ENCODE measurements at regions not wholly inside any gene's neighbourhood (a gene's known extent, or its start where the extent isn't known, plus 50 kb on each side); places are given as distances from the start of the nearest gene placed in this dataset.
"Not testable (repeated sequence)": the region's sequence is repeated elsewhere in the genome, so short reads cannot be mapped to it uniquely, and the experiment has no call there.

GRCh38 chr3:86413645-86414044 is 577.3 kb downstream of the VGLL3 start:
- DNase-seq (no peak), ATAC-seq (no peak)
- H3K9me3 ChIP-seq: no peaks in the 10 kb centered on the region
- 13 to 21% (median 18%) methylated on average over 2 of the region's 2 CpGs for WGBS, 4 donors
- no peaks in the 10 kb centered on the region for H3K36me3 ChIP-seq
- no peaks in the 10 kb centered on the region for H3K27me3 ChIP-seq
- intact Hi-C loops (cut with DNase I): no loop called here
- H3K27ac ChIP-seq: no peak overlapping the region
- no peaks in the 10 kb centered on the region for H3K4me1 ChIP-seq
- TF ChIP-seq CTCF (IDR thresholded peaks at IDR 0.05) (no peak), POLR2A (IDR thresholded peaks at IDR 0.05) (no peak)
- H3K4me3 ChIP-seq: no peak overlapping the region

GRCh38 chr3:86410587-86410986 is 580.4 kb downstream of the VGLL3 start:
- no peaks in the 10 kb centered on the region for H3K27me3 ChIP-seq
- WGBS, 4 donors: 36 to 51% (median 49%) methylated on average over 2 of the region's 2 CpGs
- H3K4me3 ChIP-seq: no peak overlapping the region
- DNase-seq: no peak
- ATAC-seq: no peak
- TF ChIP-seq POLR2A (IDR thresholded peaks at IDR 0.05) (no peak), CTCF (IDR thresholded peaks at IDR 0.05) (no peak)
- H3K9me3 ChIP-seq: no peaks in the 10 kb centered on the region
- intact Hi-C loops (cut with DNase I): no loop called here
- no peak overlapping the region for H3K27ac ChIP-seq
- no peaks in the 10 kb centered on the region for H3K4me1 ChIP-seq
- H3K36me3 ChIP-seq: no peaks in the 10 kb centered on the region

- H3K9me3 ChIP-seq; H3K27me3 ChIP-seq; DNase-seq; H3K4me1 ChIP-seq; H3K27ac ChIP-seq; intact Hi-C loops (cut with DNase I); H3K36me3 ChIP-seq; H3K4me3 ChIP-seq; ATAC-seq: not testable (repeated sequence)
- 57 to 64% (median 59%) methylated on average over 5 of the region's 5 CpGs for WGBS, 4 donors
Measured at GRCh38 chr3:86389759-86390158, 601.2 kb downstream of the VGLL3 start.

GRCh38 chr3:86388820-86389219 is 602.1 kb downstream of the VGLL3 start:
- H3K4me3 ChIP-seq: no peak overlapping the region
- intact Hi-C loops (cut with DNase I): no loop called here
- 70 to 77% (median 72%) methylated on average over 4 of the region's 4 CpGs for whole genome bisulfite sequencing, 4 donors
- no peaks in the 10 kb centered on the region for H3K36me3 ChIP-seq
- H3K27me3 ChIP-seq: no peaks in the 10 kb centered on the region
- DNase-seq (no peak), ATAC-seq (no peak)
- no peaks in the 10 kb centered on the region for H3K9me3 ChIP-seq
- TF ChIP-seq CTCF (IDR thresholded peaks at IDR 0.05): no peak
- TF ChIP-seq POLR2A (IDR thresholded peaks at IDR 0.05): no peak
- H3K4me1 ChIP-seq: no peaks in the 10 kb centered on the region
- no peak overlapping the region for H3K27ac ChIP-seq

- no peaks in the 10 kb centered on the region for H3K9me3 ChIP-seq
- intact Hi-C loops (cut with DNase I): no loop called here
- no peak overlapping the region for H3K4me3 ChIP-seq
- no peaks in the 10 kb centered on the region for H3K36me3 ChIP-seq
- no peaks in the 10 kb centered on the region for H3K4me1 ChIP-seq
- 82 to 92% (median 85%) methylated on average over 3 of the region's 3 CpGs for WGBS, 4 donors
- TF ChIP-seq CTCF (IDR thresholded peaks at IDR 0.05) (no peak), POLR2A (IDR thresholded peaks at IDR 0.05) (no peak)
- DNase-seq (no peak), ATAC-seq (no peak)
- H3K27me3 ChIP-seq: no peaks in the 10 kb centered on the region
- H3K27ac ChIP-seq: no peak overlapping the region
Measured at GRCh38 chr3:86382556-86382955, 608.4 kb downstream of the VGLL3 start.

Data from heart left ventricle (tissue), 16 donors.